Fibroblast of lung (primary cell): ENCODE measurements at regions not wholly inside any gene's neighbourhood (a gene's known extent, or its start where the extent isn't known, plus 50 kb on each side); places are given as distances from the start of the nearest gene placed in this dataset.

Source experiments
- EZH2 ChIP-seq: IDR thresholded peaks from 2 replicates; pipeline ENCODE4 v1.5.1; 2012; ENCODE audit warnings: low read length, control low read depth, mild to moderate bottlenecking; ENCODE audit errors: missing control alignments
- TF ChIP-seq, protein P1 (sequence below), 2 donors: IDR thresholded peaks in 1 of 2; conservative IDR thresholded peaks in 1 of 2; 1 replicate in 1 of 2; 2 replicates in 1 of 2; pipeline ENCODE4 v1.5.1; 2011 to 2012; ENCODE audit warnings: low read length in 2 of 2, control low read depth in 1 of 2, inconsistent platforms in 1 of 2, low read depth in 1 of 2, mild to moderate bottlenecking in 1 of 2

- TF ChIP-seq EZH2: no peak
- TF ChIP-seq, protein P1, sequence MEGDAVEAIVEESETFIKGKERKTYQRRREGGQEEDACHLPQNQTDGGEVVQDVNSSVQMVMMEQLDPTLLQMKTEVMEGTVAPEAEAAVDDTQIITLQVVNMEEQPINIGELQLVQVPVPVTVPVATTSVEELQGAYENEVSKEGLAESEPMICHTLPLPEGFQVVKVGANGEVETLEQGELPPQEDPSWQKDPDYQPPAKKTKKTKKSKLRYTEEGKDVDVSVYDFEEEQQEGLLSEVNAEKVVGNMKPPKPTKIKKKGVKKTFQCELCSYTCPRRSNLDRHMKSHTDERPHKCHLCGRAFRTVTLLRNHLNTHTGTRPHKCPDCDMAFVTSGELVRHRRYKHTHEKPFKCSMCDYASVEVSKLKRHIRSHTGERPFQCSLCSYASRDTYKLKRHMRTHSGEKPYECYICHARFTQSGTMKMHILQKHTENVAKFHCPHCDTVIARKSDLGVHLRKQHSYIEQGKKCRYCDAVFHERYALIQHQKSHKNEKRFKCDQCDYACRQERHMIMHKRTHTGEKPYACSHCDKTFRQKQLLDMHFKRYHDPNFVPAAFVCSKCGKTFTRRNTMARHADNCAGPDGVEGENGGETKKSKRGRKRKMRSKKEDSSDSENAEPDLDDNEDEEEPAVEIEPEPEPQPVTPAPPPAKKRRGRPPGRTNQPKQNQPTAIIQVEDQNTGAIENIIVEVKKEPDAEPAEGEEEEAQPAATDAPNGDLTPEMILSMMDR (conservative IDR thresholded peaks at IDR 0.05 in 1 of 2, IDR thresholded peaks at IDR 0.05 in 1 of 2; ENCODE audit: low read depth in 1 of 2, low read length in 2 of 2): no peak
These were observed 200.0 kb downstream of the FOXG1 start for GRCh38 chr14:28966416-28967233.
